DMS153 treated with DMSO at 0.1 percent for 48 hours (cell line): ENCODE measurements at regions not wholly inside any gene's neighbourhood (a gene's known extent, or its start where the extent isn't known, plus 50 kb on each side); places are given as distances from the start of the nearest gene placed in this dataset.

Source experiments
- DNase-seq: peaks from one replicate; lab custom pipeline; 2025; ENCODE audit not compliant: unreplicated experiment; lab: John Stamatoyannopoulos, UW

GRCh38 chr12:67116134-67116533 is 153.0 kb upstream of the CAND1 start:
- DNase-seq, result no peak

GRCh38 chr12:67122584-67122983 is 146.6 kb upstream of the CAND1 start:
- no peak for DNase-seq

- no peak for DNase-seq
Observed at GRCh38 chr12:67137256-67137655, 131.9 kb upstream of the CAND1 start.

GRCh38 chr12:67141296-67142018 is 127.7 kb upstream of the CAND1 start:
- DNase-seq, result no peak

- no peak for DNase-seq
Observed at GRCh38 chr12:67145692-67146091, 123.5 kb upstream of the CAND1 start.

- no peak for DNase-seq
Observed at GRCh38 chr12:67147030-67147429, 122.1 kb upstream of the CAND1 start.

- DNase-seq, result no peak
Observed at GRCh38 chr12:67147447-67147846, 121.7 kb upstream of the CAND1 start.

GRCh38 chr12:67148265-67148664 is 120.9 kb upstream of the CAND1 start:
- no peak for DNase-seq

- no peak for DNase-seq
Observed at GRCh38 chr12:67151886-67152285, 117.3 kb upstream of the CAND1 start.

GRCh38 chr12:67152451-67152850 is 116.7 kb upstream of the CAND1 start:
- no peak for DNase-seq

GRCh38 chr12:67154901-67155300 is 114.3 kb upstream of the CAND1 start:
- DNase-seq, result no peak

- DNase-seq, result no peak
Observed at GRCh38 chr12:67155863-67156262, 113.3 kb upstream of the CAND1 start.

- no peak for DNase-seq
Observed at GRCh38 chr12:67161322-67161918, 107.7 kb upstream of the CAND1 start.

GRCh38 chr12:67173258-67173657 is 95.9 kb upstream of the CAND1 start:
- no peak for DNase-seq

- DNase-seq, result no peak
Observed at GRCh38 chr12:67182551-67182950, 86.6 kb upstream of the CAND1 start.

- no peak for DNase-seq
Observed at GRCh38 chr12:67193704-67194103, 75.5 kb upstream of the CAND1 start.

- DNase-seq, result no peak
Observed at GRCh38 chr12:67200386-67200785, 68.8 kb upstream of the CAND1 start.

GRCh38 chr12:67202011-67202677 is 67.0 kb upstream of the CAND1 start:
- no peak for DNase-seq

GRCh38 chr12:67202678-67203012 is 66.5 kb upstream of the CAND1 start:
- DNase-seq, result no peak

GRCh38 chr12:67208281-67209067 is 60.7 kb upstream of the CAND1 start:
- DNase-seq, result no peak

- no peak for DNase-seq
Observed at GRCh38 chr12:67211029-67211428, 58.1 kb upstream of the CAND1 start.

- no peak for DNase-seq
Observed at GRCh38 chr12:67211494-67211893, 57.7 kb upstream of the CAND1 start.
